ENCODE measurements at regions not wholly inside any gene's neighbourhood (a gene's known extent, or its start where the extent isn't known, plus 50 kb on each side); places are given as distances from the start of the nearest gene placed in this dataset.

- Mint-ChIP-seq H3K4me3 (no peak overlapping the region), H3K36me3 (peaks cover 3% of the 10 kb centered on the region), H3K9me3 (ENCODE audit: low read depth) (peaks cover 5% of the 10 kb centered on the region), H3K27ac (no peak overlapping the region), H3K4me1 (ENCODE audit: low read depth) (no peaks in the 10 kb centered on the region), H3K27me3 (peaks cover 7% of the 10 kb centered on the region)
Measured at GRCh38 chr6:79763301-79763700, 132.2 kb downstream of the SH3BGRL2 start.

- Mint-ChIP-seq H3K9me3 (ENCODE audit: low read depth) (no peaks in the 10 kb centered on the region), H3K4me1 (ENCODE audit: low read depth) (no peaks in the 10 kb centered on the region)
Measured at GRCh38 chr6:79762370-79762769, 131.2 kb downstream of the SH3BGRL2 start.

GRCh38 chr6:79756496-79756895, 125.4 kb downstream of the SH3BGRL2 start:
- no peaks in the 10 kb centered on the region for H3K4me1 Mint-ChIP-seq (ENCODE audit: low read depth)
- no peak overlapping the region for H3K27ac Mint-ChIP-seq
- peaks cover 11% of the 10 kb centered on the region for H3K27me3 Mint-ChIP-seq
- H3K36me3 Mint-ChIP-seq, result no peaks in the 10 kb centered on the region
- H3K9me3 Mint-ChIP-seq (ENCODE audit: low read depth), result no peaks in the 10 kb centered on the region
- H3K4me3 Mint-ChIP-seq, result no peak overlapping the region

More at GRCh38 chr6:79762370-79762769, 131.2 kb downstream of the SH3BGRL2 start:
- H3K27me3 Mint-ChIP-seq, result peaks cover 10% of the 10 kb centered on the region
- H3K27ac Mint-ChIP-seq, result no peak overlapping the region
- H3K4me3 Mint-ChIP-seq, result no peak overlapping the region
- H3K36me3 Mint-ChIP-seq, result no peaks in the 10 kb centered on the region

- Mint-ChIP-seq H3K36me3 (no peaks in the 10 kb centered on the region), H3K4me1 (ENCODE audit: low read depth) (no peaks in the 10 kb centered on the region)
Measured at GRCh38 chr6:79755967-79756366, 124.8 kb downstream of the SH3BGRL2 start.

More at GRCh38 chr6:79755967-79756366, 124.8 kb downstream of the SH3BGRL2 start:
- Mint-ChIP-seq H3K27ac (no peak overlapping the region), H3K4me3 (no peak overlapping the region), H3K9me3 (ENCODE audit: low read depth) (no peaks in the 10 kb centered on the region), H3K27me3 (peaks cover 11% of the 10 kb centered on the region)
